Peyer's patch (tissue), 4 donors: ENCODE measurements at regions not wholly inside any gene's neighbourhood (a gene's known extent, or its start where the extent isn't known, plus 50 kb on each side); places are given as distances from the start of the nearest gene placed in this dataset.

Source experiments
- CTCF ChIP-seq, 6 experiments: fragments of 450-650 bp in 4 of 6; fragments of 200-600 bp in 2 of 6; sonication (generic) in 1 of 6; IDR thresholded peaks; one replicate each; pipeline ENCODE4 v1.5.1; 2017 to 2019; ENCODE audit warnings: antibody characterized with exemption in 6 of 6, mild to moderate bottlenecking in 3 of 6, moderate library complexity in 1 of 6
- POLR2A ChIP-seq, 2 donors: fragments of 450-650 bp; IDR thresholded peaks; one replicate each; pipeline ENCODE4 v1.5.1; 2017; ENCODE audit warnings: antibody characterized with exemption in 2 of 2, mild to moderate bottlenecking in 2 of 2, moderate library complexity in 2 of 2

- TF ChIP-seq CTCF (IDR thresholded peaks at IDR 0.05) (no peak), POLR2A (IDR thresholded peaks at IDR 0.05) (no peak)
Observed at GRCh38 chr1:112061901-112062320, 72.4 kb upstream of the KCND3 start.
